ENCODE measurements at regions not wholly inside any gene's neighbourhood (a gene's known extent, or its start where the extent isn't known, plus 50 kb on each side); places are given as distances from the start of the nearest gene placed in this dataset.

DNA sequence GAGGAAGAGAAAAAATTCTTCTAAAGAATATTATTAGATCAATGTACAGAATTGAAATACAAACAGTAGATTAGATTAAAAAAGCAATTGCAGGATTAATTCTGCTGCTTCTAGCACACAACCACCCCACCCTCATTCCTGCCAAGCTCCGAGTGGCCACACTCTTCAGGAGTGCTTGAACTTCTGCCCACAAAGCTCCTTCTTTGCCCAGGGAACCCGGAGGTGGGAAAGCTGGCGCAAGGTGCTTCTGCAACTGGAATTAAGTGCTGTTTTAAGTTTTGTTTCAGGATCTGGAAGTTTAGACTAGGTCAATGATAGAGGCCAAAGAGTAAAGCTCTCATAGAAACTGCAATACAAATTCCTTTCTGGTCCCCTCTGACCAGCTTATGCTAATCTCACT lies 94.1 kb upstream of the BMP4 start:
- H3K27me3 Mint-ChIP-seq = no peaks in the 10 kb centered on the region
- H3K9me3 Mint-ChIP-seq = no peaks in the 10 kb centered on the region
- POLR2A ChIA-PET = no interaction called here
- intact Hi-C loops (cut with micrococcal nuclease) = no loop called here
- DNase-seq = no peak
- CTCF ChIA-PET = interaction anchor here (0.5 kb wide), 1 partner anchor 64 kb away, joined by 3 read pairs; no protein-coding TSS in a partner anchor
- H3K36me3 Mint-ChIP-seq = no peaks in the 10 kb centered on the region
- no peak overlapping the region for H3K27ac Mint-ChIP-seq
- no peaks in the 10 kb centered on the region for H3K4me1 Mint-ChIP-seq (ENCODE audit: low read depth)
- H3K4me3 Mint-ChIP-seq = no peak overlapping the region

DNA sequence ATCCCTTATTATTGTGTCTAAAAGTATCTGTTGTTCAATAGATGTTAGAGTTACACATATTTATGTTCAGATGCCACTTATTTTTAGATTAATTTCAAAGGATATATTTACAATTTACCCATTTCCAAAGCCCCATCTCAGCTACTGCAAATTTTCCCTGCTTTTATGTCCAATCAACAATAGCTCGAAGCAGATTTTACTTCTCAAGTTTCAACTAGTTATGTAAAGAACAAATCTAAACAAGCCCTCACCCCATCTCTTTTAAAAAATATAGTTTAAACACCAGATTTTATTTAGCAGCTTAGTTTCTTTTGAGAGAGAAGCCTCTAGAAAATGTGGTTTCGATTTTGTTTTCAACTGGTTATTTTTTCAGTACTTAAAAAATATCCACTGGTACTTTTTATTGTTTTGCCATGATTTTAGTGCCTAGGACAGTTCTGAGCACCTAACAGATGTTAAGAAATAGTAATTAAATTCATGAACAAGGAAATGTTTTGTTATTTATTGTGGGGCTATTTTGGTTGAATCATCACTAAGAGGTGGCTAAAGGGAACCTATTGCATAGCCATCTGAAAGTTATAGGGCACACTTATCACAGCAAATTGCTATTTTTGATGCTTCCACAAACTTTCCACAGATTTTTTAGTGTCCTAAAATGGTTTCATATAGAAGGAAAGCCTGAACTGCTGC lies 96.2 kb upstream of the BMP4 start:
- no peak overlapping the region for H3K27ac Mint-ChIP-seq
- CTCF ChIA-PET = no interaction called here
- intact Hi-C loops (cut with micrococcal nuclease) = no loop called here
- POLR2A ChIA-PET = no interaction called here
- no peaks in the 10 kb centered on the region for H3K9me3 Mint-ChIP-seq
- no peak overlapping the region for H3K4me3 Mint-ChIP-seq
- no peaks in the 10 kb centered on the region for H3K36me3 Mint-ChIP-seq
- H3K27me3 Mint-ChIP-seq = no peaks in the 10 kb centered on the region
- DNase-seq = no peak
- H3K4me1 Mint-ChIP-seq (ENCODE audit: low read depth) = no peaks in the 10 kb centered on the region

DNA sequence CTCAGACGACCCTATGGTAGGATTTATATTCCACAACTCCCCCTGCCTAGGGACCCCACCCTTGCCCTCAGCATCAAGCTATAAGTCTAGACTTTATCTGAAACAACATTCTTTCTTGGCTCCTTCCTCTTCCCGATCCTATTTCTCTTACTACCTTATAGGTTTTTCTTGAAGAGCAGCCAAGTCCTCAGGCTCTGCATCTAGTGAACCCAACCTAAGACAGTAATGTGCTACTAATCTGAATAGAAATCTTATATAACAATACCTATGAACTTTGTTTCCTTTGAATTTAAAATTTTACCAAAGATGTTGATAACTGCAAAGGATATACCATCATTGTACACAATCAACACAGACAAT lies 96.7 kb upstream of the BMP4 start:
- H3K36me3 Mint-ChIP-seq = no peaks in the 10 kb centered on the region

DNA sequence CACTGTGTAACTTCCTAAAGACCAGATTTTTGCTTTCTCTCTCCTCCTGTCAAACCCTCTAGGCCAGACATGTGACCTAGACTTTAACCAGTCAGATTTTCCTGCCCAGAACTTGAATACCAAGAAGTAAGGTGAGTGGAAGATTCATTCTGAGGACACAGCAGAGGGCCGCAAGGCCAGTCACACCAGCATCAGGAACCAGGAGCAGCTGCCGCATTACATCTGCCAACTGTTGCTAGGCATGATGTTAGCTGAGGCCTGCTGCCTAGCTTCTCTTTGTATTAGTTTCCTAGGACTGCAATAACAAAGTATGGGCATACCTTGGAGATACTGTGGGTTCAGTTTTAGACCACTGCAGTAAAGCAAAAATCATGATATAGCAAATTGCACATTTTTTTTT lies 101.9 kb upstream of the BMP4 start:
- H3K27me3 Mint-ChIP-seq = no peaks in the 10 kb centered on the region
- H3K4me1 Mint-ChIP-seq (ENCODE audit: low read depth) = no peaks in the 10 kb centered on the region
- ChIA-PET CTCF (no interaction called here), POLR2A (no interaction called here)
- DNase-seq = no peak
- no peaks in the 10 kb centered on the region for H3K36me3 Mint-ChIP-seq
- no peak overlapping the region for H3K4me3 Mint-ChIP-seq
- intact Hi-C loops (cut with micrococcal nuclease) = no loop called here
- no peak overlapping the region for H3K27ac Mint-ChIP-seq
- no peaks in the 10 kb centered on the region for H3K9me3 Mint-ChIP-seq

More for the DNA sequence above, 96.7 kb upstream of the BMP4 start:
- Mint-ChIP-seq H3K27me3 (no peaks in the 10 kb centered on the region), H3K9me3 (no peaks in the 10 kb centered on the region), H3K27ac (no peak overlapping the region), H3K4me3 (no peak overlapping the region), H3K4me1 (ENCODE audit: low read depth) (no peaks in the 10 kb centered on the region)
- ChIA-PET POLR2A (no interaction called here), CTCF (no interaction called here)
- intact Hi-C loops (cut with micrococcal nuclease) = no loop called here
- no peak for DNase-seq

DNA sequence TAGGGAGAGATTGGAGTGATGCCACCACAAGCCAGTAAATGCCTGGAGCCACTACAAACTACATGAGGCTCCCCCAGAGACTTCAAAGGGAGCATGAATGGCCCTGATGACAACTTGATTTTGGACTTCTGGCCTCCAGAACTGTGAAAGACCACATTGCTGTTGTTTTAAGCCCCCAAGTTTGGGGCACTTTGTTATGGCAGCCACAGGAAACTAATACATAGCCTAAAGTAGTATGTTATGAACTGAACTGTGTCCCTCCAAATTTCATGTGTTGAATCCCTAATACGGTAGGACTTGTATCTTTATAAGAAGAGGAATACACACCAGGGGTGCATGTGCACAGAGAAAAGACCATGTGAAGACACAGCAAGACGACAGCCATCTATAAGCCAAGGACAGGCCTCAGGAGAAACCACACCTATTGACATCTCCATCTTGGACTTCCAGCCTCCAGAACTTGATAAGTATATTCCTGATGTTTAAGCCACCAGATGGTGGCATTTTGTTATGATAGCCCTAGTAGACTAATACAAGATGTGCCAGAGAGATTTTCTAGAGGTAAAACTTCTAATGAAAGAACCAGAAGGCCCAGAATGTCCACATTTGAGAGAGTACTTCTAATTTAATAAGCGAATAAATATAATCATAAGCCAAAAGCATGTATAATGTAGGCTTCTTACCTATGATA lies 127.1 kb upstream of the BMP4 start:
- intact Hi-C loops (cut with micrococcal nuclease) = no loop called here
- Mint-ChIP-seq H3K27me3 (peaks cover 4% of the 10 kb centered on the region), H3K9me3 (no peaks in the 10 kb centered on the region), H3K36me3 (no peaks in the 10 kb centered on the region), H3K27ac (no peak overlapping the region), H3K4me1 (ENCODE audit: low read depth) (no peaks in the 10 kb centered on the region), H3K4me3 (no peak overlapping the region)
- POLR2A ChIA-PET = no interaction called here
- no peak for DNase-seq
- CTCF ChIA-PET = no interaction called here

DNA sequence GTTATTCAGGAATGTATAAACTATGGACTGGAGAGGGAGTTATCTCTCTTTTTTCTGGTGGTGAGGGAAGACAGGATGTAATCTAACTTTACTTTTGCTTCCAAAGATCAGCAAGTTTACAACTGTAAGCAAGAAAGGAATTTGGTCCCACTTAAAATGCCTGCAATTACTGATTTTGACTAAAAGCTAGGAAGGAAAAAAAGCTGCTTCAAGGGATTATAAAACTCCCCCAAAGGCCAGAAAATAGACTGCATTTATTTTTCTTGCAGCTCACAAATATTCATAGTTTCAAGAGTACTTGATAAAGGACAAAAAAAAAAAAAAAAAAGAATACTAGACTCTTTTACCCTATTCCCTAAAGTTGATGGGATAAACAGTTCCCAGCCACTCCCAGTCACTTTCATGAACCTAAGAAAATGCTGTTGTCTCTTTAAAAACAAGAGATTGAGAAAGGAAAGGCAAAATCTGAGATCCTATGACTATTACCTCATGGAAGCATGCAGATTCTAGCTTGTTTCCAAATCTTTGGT lies 128.7 kb upstream of the BMP4 start:
- no peak for DNase-seq
- no peak overlapping the region for H3K4me3 Mint-ChIP-seq
- POLR2A ChIA-PET = no interaction called here
- H3K27ac Mint-ChIP-seq = no peak overlapping the region
- H3K36me3 Mint-ChIP-seq = no peaks in the 10 kb centered on the region
- peaks cover 2% of the 10 kb centered on the region for H3K27me3 Mint-ChIP-seq
- CTCF ChIA-PET = interaction anchor here (0.6 kb wide), 1 partner anchor 62 kb away, joined by 3 read pairs; no protein-coding TSS in a partner anchor
- no peaks in the 10 kb centered on the region for H3K9me3 Mint-ChIP-seq
- no peaks in the 10 kb centered on the region for H3K4me1 Mint-ChIP-seq (ENCODE audit: low read depth)
- intact Hi-C loops (cut with micrococcal nuclease) = no loop called here

DNA sequence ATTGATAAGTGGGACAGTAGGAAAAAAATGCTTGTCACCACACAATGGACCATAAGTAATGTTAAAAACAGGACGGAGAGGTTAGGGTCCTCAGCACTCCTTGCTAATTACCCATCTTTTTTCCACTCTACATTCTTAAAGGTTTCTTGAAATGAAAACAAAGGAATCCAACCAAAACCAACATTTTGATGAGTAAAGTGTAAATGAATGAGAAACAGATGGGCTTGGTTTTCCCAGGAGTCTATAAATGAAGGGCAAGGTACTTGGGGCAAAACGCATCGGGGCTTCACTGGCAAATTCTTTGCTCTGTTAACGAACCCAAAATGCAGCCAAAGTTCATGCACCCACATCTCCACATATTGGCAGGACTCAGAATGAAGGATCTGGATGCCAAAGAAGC lies 129.2 kb upstream of the BMP4 start:
- POLR2A ChIA-PET = no interaction called here

DNA sequence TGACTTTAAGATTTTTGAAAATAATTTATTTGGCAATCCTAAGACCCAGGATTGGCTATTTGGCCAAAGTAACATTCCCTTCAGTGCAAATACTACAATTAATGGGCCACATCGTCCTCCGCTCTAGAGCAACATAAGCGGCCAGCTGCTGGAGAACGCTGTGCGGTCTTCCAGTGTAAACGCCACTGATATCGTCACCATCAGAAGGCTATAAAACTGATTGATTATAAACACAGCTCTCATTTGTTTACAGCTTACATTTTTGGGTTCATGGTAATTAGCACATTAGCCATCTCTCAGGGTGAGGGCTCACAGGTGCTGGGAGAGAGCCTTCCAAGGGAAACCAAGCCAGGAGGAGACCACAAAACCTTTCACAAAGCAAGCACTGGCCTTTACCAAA lies 130.1 kb upstream of the BMP4 start:
- Mint-ChIP-seq H3K36me3 (no peaks in the 10 kb centered on the region), H3K4me3 (no peak overlapping the region), H3K27ac (no peak overlapping the region), H3K27me3 (no peaks in the 10 kb centered on the region), H3K4me1 (ENCODE audit: low read depth) (no peaks in the 10 kb centered on the region), H3K9me3 (no peaks in the 10 kb centered on the region)
- no peak for DNase-seq
- ChIA-PET CTCF (no interaction called here), POLR2A (no interaction called here)
- intact Hi-C loops (cut with micrococcal nuclease) = no loop called here

More for the DNA sequence above, 129.2 kb upstream of the BMP4 start:
- Mint-ChIP-seq H3K4me1 (ENCODE audit: low read depth) (no peaks in the 10 kb centered on the region), H3K27me3 (no peaks in the 10 kb centered on the region), H3K4me3 (no peak overlapping the region), H3K9me3 (no peaks in the 10 kb centered on the region), H3K36me3 (no peaks in the 10 kb centered on the region), H3K27ac (no peak overlapping the region)
- intact Hi-C loops (cut with micrococcal nuclease) = no loop called here
- CTCF ChIA-PET = no interaction called here
- no peak for DNase-seq

DNA sequence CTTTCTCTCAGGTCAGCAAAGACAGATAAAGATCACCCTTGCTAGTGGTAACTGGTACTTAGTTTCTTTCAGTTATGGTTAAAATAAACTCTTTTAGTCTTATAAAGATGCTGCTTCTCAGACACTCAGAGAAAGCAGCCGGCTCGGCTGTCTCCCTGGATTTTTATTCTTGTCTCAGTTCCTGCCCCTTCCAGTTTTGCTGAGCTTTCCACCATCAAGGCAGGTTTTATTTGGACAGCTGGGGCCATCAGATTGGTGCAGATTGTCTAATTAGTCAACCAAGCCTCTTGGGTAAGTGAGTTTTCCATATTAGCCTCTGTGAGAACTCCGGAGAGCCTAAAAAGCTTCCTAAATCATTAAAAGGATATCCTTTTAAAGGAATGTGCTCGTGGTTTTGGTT lies 130.8 kb upstream of the BMP4 start:
- no peaks in the 10 kb centered on the region for H3K36me3 Mint-ChIP-seq
- no peaks in the 10 kb centered on the region for H3K27me3 Mint-ChIP-seq
- H3K9me3 Mint-ChIP-seq = no peaks in the 10 kb centered on the region
- no peak overlapping the region for H3K27ac Mint-ChIP-seq
- intact Hi-C loops (cut with micrococcal nuclease) = no loop called here
- no peak for DNase-seq
- H3K4me1 Mint-ChIP-seq (ENCODE audit: low read depth) = no peaks in the 10 kb centered on the region
- CTCF ChIA-PET = no interaction called here
- POLR2A ChIA-PET = no interaction called here
- no peak overlapping the region for H3K4me3 Mint-ChIP-seq

DNA sequence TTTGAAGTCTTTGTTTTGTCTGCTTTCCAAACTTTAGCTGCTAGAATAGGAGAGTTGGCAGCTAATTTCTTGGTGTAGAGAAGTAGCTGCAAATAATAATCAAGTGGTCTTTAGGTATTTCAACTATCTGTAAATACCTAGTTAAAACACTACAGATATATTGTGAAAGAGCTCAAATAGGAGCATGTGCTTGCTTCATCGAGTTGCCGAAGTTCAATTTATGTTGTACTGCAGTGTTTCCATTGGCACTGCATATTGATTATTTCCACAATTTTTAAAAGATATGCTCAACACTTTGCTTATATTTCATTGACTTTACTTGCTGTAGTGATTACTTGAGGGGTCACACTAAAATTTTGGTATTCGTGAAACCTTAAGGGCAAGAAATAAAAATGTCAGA lies 131.6 kb upstream of the BMP4 start:
- intact Hi-C loops (cut with micrococcal nuclease) = no loop called here
- Mint-ChIP-seq H3K9me3 (no peaks in the 10 kb centered on the region), H3K4me1 (ENCODE audit: low read depth) (no peaks in the 10 kb centered on the region), H3K27ac (no peak overlapping the region), H3K36me3 (no peaks in the 10 kb centered on the region), H3K4me3 (no peak overlapping the region), H3K27me3 (no peaks in the 10 kb centered on the region)
- POLR2A ChIA-PET = no interaction called here
- CTCF ChIA-PET = no interaction called here
- DNase-seq = no peak

DNA sequence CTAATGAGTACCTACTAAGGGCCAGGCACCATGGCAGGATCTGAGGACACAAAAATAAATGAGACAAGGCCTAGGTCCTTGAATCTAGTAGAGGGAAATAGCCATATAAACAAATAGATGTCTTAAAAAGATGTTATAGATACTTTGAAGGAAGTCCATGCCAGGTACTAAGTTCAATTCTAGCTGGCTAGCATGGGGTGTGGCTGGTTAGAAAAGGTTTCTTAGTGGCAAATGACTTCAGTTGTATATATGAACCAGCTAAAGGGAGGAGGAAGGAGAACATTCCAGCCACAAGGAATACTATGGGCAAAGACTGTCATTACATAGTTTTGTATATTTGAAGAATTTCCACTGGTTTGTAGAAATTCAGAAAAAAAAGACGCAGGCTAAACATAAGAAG lies 133.6 kb upstream of the BMP4 start:
- H3K27ac Mint-ChIP-seq = no peak overlapping the region
- CTCF ChIA-PET = no interaction called here
- H3K4me3 Mint-ChIP-seq = no peak overlapping the region
- POLR2A ChIA-PET = no interaction called here
- H3K4me1 Mint-ChIP-seq (ENCODE audit: low read depth) = no peaks in the 10 kb centered on the region
- H3K36me3 Mint-ChIP-seq = peaks cover 1% of the 10 kb centered on the region
- H3K27me3 Mint-ChIP-seq = no peaks in the 10 kb centered on the region
- intact Hi-C loops (cut with micrococcal nuclease) = no loop called here
- no peak for DNase-seq
- peaks cover 16% of the 10 kb centered on the region for H3K9me3 Mint-ChIP-seq

DNA sequence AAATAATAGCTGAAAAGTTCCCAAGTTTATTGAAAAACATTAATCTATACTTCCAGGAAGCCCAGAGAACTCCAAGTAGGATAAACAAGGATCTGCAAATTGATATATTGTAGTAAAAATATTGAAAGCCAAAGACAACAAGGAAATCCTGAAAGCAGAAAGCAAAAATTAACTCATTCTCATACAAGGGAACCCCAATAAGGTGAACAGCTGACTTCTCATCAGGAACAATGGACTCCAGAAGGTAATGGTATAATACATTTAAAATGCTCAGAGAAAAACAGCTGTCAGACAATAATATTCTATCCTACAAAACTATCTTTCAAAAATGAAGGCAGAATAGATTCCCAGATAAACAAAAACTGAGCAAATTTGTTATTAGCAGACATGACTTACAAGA lies 138.1 kb upstream of the BMP4 start:
- POLR2A ChIA-PET = no interaction called here
- intact Hi-C loops (cut with micrococcal nuclease) = no loop called here
- H3K9me3 Mint-ChIP-seq = peaks cover 16% of the 10 kb centered on the region
- H3K4me1 Mint-ChIP-seq (ENCODE audit: low read depth) = no peaks in the 10 kb centered on the region
- CTCF ChIA-PET = no interaction called here
- no peak overlapping the region for H3K4me3 Mint-ChIP-seq
- DNase-seq = no peak
- no peak overlapping the region for H3K27ac Mint-ChIP-seq
- H3K27me3 Mint-ChIP-seq = no peaks in the 10 kb centered on the region
- peaks cover 1% of the 10 kb centered on the region for H3K36me3 Mint-ChIP-seq

DNA sequence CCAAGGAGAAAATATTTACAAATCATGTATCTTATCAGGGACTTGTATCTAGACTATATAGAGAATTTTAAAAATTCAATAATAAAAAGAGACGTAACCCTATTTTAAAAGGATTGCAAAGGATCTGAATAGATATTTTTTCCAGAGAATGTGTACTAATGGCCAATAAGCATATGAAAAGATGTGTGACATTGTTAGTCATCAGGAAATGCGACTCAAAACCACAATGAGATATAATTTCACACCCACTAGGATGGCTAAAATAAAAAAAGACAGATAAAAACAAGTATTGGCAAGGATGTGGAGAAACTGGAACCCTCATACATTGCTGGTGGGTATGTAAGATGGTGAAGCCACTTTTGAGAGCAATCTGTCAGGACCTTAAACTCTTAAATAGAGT lies 141.9 kb upstream of the BMP4 start:
- Mint-ChIP-seq H3K4me1 (ENCODE audit: low read depth) (no peaks in the 10 kb centered on the region), H3K4me3 (no peak overlapping the region), H3K36me3 (peaks cover 1% of the 10 kb centered on the region), H3K27ac (no peak overlapping the region), H3K9me3 (peaks cover 15% of the 10 kb centered on the region), H3K27me3 (no peaks in the 10 kb centered on the region)
- ChIA-PET POLR2A (no interaction called here), CTCF (no interaction called here)
- DNase-seq = no peak
- intact Hi-C loops (cut with micrococcal nuclease) = no loop called here

Data from activated CD4-positive, alpha-beta memory T cell treated with anti-CD3 and anti-CD28 coated beads for 36 hours (primary cell).